VCaP (cell line): ENCODE measurements at regions not wholly inside any gene's neighbourhood (a gene's known extent, or its start where the extent isn't known, plus 50 kb on each side); places are given as distances from the start of the nearest gene placed in this dataset.

ENCODE experiments used
- H3K27ac ChIP-seq: fragments of 450-650 bp; 2 replicates; pipeline ENCODE4 v1.5.1; 2017
- CTCF ChIP-seq: fragments of 450-650 bp; conservative IDR thresholded peaks from 2 replicates; pipeline ENCODE4 v1.5.1; 2017; ENCODE audit warnings: mild to moderate bottlenecking, moderate library complexity

DNA sequence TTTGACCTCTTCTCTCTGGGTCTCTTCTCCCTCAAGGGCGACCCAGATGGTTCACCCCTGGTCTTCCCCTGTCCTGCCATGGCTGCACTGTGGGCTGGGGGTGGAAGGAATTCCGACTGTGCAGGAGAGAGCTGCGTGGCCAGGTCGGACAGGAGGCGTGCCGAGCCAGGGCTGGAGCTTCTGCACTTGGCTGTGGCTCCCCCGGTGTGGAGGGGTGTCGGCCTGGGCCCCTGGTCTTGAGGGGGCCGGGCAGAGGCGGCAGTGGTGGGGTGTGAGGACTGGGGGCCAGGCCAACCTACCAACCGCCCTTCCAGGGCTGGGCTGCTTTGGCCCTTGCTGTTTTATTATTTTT, 74.9 kb upstream of the SHH start:
- TF ChIP-seq CTCF, result no peak

GRCh38 chr7:155886391-155887173, 74.3 kb upstream of the SHH start:
- TF ChIP-seq CTCF, result no peak
- H3K27ac ChIP-seq, result no peak overlapping the region

More for the DNA sequence above, 74.9 kb upstream of the SHH start:
- no peak overlapping the region for H3K27ac ChIP-seq

- no peak for TF ChIP-seq CTCF
- H3K27ac ChIP-seq, result no peak overlapping the region
Measured at GRCh38 chr7:155885167-155886155, 73.2 kb upstream of the SHH start.

DNA sequence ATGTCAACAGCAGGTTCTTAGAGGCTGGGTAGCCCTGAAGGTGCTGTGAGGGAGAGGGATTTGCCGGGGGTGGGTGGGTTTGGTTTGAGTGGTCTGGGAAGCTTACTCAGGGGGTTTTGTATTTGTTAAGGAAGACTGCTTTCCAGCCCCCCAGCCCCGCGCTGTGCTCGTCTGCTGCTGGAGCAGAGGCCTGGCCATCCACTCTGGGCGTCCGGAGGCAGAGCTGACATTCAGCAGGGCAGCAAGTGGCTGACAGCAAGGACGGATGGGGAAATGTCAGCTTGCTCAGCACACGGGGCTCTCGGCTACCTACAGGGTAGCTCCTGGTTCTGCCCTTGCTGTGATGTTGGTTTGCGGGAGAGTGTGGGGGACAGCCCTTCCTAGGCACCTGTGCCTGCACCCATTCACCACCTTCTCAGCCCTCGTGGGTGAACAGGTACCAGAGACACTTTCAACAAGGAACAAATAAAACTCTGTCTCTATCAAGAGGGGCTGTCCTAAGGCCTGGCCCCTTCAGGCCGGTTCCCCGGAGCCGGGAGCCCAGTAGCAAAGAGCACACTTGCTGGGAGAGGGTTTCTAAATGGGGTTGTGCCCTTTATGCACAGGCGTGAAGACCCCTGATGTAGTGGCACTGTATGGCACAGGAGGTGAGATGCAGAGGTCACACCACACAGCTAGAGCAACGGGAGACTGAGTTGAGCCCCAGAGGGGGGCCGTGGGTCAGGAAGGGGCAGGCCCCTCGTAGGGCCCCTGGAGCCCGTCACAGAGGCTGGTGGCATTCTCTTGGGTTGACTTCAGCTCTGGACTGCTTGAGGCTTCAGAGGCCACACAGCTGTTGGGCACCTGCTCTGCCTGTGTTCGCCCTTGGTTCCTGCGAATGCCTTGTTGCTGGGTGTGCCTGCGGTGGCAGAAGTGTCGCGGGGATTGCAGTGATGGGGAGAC, 72.2 kb upstream of the SHH start:
- no peak for TF ChIP-seq CTCF
- H3K27ac ChIP-seq, result no peak overlapping the region

- H3K27ac ChIP-seq, result no peak overlapping the region
- no peak for TF ChIP-seq CTCF
Measured at GRCh38 chr7:155883491-155884224, 71.4 kb upstream of the SHH start.

DNA sequence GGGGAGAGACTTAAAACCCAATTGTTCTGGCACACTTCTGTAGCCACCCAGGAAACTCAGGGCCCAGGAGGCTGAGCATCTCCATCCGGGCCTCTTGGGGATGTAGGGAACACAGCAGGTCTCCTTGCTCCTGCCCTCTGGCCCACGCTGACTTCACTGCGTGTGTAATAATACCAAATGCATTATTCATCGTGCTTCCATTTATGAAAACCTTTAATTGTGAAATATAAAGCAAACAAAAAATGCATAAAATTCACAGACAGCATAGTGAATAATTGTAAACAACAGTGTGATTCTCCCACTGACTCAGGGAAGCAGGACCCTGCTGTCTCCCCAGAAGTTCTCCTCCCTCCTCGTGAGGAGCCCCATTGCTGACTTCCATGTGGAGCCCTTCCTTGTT, 70.3 kb upstream of the SHH start:
- TF ChIP-seq CTCF, result no peak
- H3K27ac ChIP-seq, result no peak overlapping the region
